MCF 10A (cell line): ENCODE measurements at regions not wholly inside any gene's neighbourhood (a gene's known extent, or its start where the extent isn't known, plus 50 kb on each side); places are given as distances from the start of the nearest gene placed in this dataset.

Experiments
- BruUV-seq: library from RNA; stranded (reverse); fragments of 400-500 nt; replicated peaks from 2 replicates; lab custom pipeline; 2021; lab: Mats Ljungman, UMichigan
- CTCF ChIA-PET: fragments of 300-600 bp; sonication (Branson Sonifier 250); formaldehyde crosslinking; extraction: SDS; loops from one replicate; lab custom pipeline; 2021; ENCODE audit warnings: antibody characterized with exemption, inconsistent platforms; lab: Yijun Ruan, JAX
- POLR2A ChIA-PET: fragments of 300-600, 350-650 bp; sonication (Branson Sonifier 250); formaldehyde crosslinking; extraction: SDS; loops from one replicate; lab custom pipeline; 2020; ENCODE audit warnings: antibody characterized with exemption, inconsistent platforms; lab: Yijun Ruan, JAX
- DNase-seq: peaks from one replicate; pipeline ENCODE4 v3.0.0-alpha.2; 2018; ENCODE audit not compliant: unreplicated experiment
- H3K27ac Mint-ChIP-seq: one replicate; pipeline ENCODE4 v1.8.0; 2022; ENCODE audit warnings: mild to moderate bottlenecking, low read depth, mixed read lengths; ENCODE audit not compliant: unreplicated experiment
- H3K27me3 Mint-ChIP-seq: one replicate; pipeline ENCODE4 v1.8.0; 2022; ENCODE audit warnings: mixed read lengths; ENCODE audit not compliant: insufficient read depth, unreplicated experiment
- H3K36me3 Mint-ChIP-seq: one replicate; pipeline ENCODE4 v1.8.0; 2022; ENCODE audit warnings: mild to moderate bottlenecking, moderate library complexity, mixed read lengths; ENCODE audit not compliant: insufficient read depth, unreplicated experiment
- H3K4me1 Mint-ChIP-seq: one replicate; pipeline ENCODE4 v1.8.0; 2022; ENCODE audit warnings: mixed read lengths; ENCODE audit not compliant: insufficient read depth, unreplicated experiment
- H3K4me3 Mint-ChIP-seq: one replicate; pipeline ENCODE4 v1.8.0; 2022; ENCODE audit warnings: mild to moderate bottlenecking, moderate library complexity, mixed read lengths; ENCODE audit not compliant: unreplicated experiment
- H3K9me3 Mint-ChIP-seq: one replicate; pipeline ENCODE4 v1.8.0; 2022; ENCODE audit warnings: mixed read lengths; ENCODE audit not compliant: unreplicated experiment
- CTCF ChIP-seq: fragments of 200-600 bp; IDR thresholded peaks from one replicate; pipeline ENCODE4 v1.8.0; 2022; ENCODE audit warnings: antibody characterized with exemption, mild to moderate bottlenecking; ENCODE audit not compliant: unreplicated experiment
- intact Hi-C: fragments of 100-400 bp; cut with micrococcal nuclease; formaldehyde crosslinking; loops from 2 replicates; pipeline ENCODE4 v1.14.1; 2022

GRCh38 chr4:104352211-104352610, 142.5 kb downstream of the CXXC4 start:
- H3K27ac Mint-ChIP-seq = no peak overlapping the region
- H3K4me1 Mint-ChIP-seq = no peaks in the 10 kb centered on the region
- H3K4me3 Mint-ChIP-seq = no peak overlapping the region
- intact Hi-C loops = no loop called here
- POLR2A ChIA-PET = no interaction called here
- H3K9me3 Mint-ChIP-seq = peaks cover 15% of the 10 kb centered on the region
- DNase-seq = no peak
- BruUV-seq = no TSS peak
- H3K27me3 Mint-ChIP-seq = no peaks in the 10 kb centered on the region
- no peaks in the 10 kb centered on the region for H3K36me3 Mint-ChIP-seq
- CTCF ChIA-PET = no interaction called here
- no peak for TF ChIP-seq CTCF

DNA sequence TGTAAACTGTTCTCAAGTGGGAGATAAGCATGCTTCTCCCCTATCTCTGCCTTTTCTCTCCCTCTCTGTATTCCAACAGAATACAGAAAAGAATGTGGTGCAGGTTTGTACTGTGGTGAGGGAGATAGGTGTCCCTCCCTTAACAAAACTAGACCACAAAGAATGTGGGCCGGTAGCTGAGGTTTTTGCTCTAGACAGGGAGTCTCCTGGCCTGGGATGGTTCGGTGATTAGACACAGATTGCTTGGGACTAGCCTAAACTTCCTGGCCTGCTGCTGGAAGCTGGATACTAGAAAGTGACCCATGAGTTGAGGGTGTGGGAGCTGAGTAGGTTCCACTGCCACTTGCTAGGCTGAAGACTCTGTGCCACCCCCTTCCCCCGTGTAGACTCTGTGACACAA, 143.0 kb downstream of the CXXC4 start:
- TF ChIP-seq CTCF = no peak
- ChIA-PET CTCF (no interaction called here), POLR2A (no interaction called here)
- Mint-ChIP-seq H3K4me1 (no peaks in the 10 kb centered on the region), H3K4me3 (no peak overlapping the region), H3K36me3 (no peaks in the 10 kb centered on the region), H3K9me3 (peaks cover 15% of the 10 kb centered on the region), H3K27me3 (no peaks in the 10 kb centered on the region), H3K27ac (no peak overlapping the region)
- no TSS peak for BruUV-seq
- no peak for DNase-seq
- intact Hi-C loops = no loop called here

DNA sequence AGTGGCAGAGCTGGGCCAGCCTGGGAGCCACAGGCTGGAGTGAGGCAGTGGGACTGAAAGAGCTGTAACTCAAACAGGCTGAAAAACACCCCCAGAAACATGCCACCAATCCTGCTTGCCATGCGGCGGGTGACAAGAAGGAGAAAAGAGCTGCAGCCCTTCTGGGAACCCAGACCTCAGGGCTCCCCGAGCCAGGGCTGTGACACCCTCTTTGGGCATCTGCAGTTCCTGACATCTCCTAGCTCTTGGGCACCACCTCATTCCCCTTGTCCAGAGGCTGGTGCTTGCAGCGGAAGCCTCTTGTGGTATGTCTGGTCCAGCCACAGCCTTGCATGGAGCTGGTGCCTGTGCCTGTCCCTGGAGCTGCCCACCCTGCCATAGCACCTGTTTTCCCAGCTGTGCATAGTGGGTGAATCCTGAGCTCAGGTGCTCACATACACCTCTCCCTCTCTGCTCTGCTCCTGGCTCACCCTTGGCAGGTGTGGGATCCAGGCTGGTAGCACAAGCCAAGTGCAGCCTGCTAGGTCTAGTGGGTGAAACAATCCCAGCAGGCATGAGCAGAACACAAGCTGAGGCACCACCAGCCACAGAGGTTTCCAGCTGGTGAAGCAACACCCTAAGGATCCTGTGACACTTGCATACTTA, 149.0 kb downstream of the CXXC4 start:
- TF ChIP-seq CTCF = no peak
- BruUV-seq = no TSS peak
- Mint-ChIP-seq H3K9me3 (peaks cover 7% of the 10 kb centered on the region), H3K27me3 (no peaks in the 10 kb centered on the region), H3K27ac (no peak overlapping the region), H3K4me1 (no peaks in the 10 kb centered on the region), H3K4me3 (no peak overlapping the region), H3K36me3 (no peaks in the 10 kb centered on the region)
- POLR2A ChIA-PET = no interaction called here
- CTCF ChIA-PET = interaction anchor here (0.6 kb wide), 1 partner anchor 36 kb away, joined by 3 read pairs; no protein-coding TSS in a partner anchor
- intact Hi-C loops = no loop called here
- DNase-seq = no peak

GRCh38 chr4:104344342-104344980, 150.2 kb downstream of the CXXC4 start:
- TF ChIP-seq CTCF = no peak
- Mint-ChIP-seq H3K4me1 (no peaks in the 10 kb centered on the region), H3K27me3 (no peaks in the 10 kb centered on the region), H3K27ac (no peak overlapping the region), H3K9me3 (peaks cover 7% of the 10 kb centered on the region), H3K36me3 (no peaks in the 10 kb centered on the region), H3K4me3 (no peak overlapping the region)
- intact Hi-C loops = no loop called here
- no TSS peak for BruUV-seq
- no peak for DNase-seq
- CTCF ChIA-PET = interaction anchor here (0.6 to 0.7 kb wide), 2 partner anchors 49 to 545 kb away, joined by 3 read pairs; no protein-coding TSS in a partner anchor
- POLR2A ChIA-PET = interaction anchor here (0.6 kb wide), 1 partner anchor 121 kb away, joined by 3 read pairs; no protein-coding TSS in a partner anchor
